Astrocyte (in vitro differentiated cells and primary cell): ENCODE measurements at regions not wholly inside any gene's neighbourhood (a gene's known extent, or its start where the extent isn't known, plus 50 kb on each side); places are given as distances from the start of the nearest gene placed in this dataset.

ENCODE experiments used
- DNase-seq: peaks from one replicate; pipeline ENCODE4 v3.0.0-alpha.2; 2010; ENCODE audit warnings: low read depth
- FAIRE-seq: peaks from 2 replicates; lab custom pipeline; 2011; peaks lifted over from hg19 to GRCh38; lab: Jason Lieb, UNC
- H2AFZ ChIP-seq: 2 replicates; pipeline ENCODE4 v1.6.0; 2012; ENCODE audit warnings: low read depth, low read length, inconsistent platforms
- H3K27ac ChIP-seq: 2 replicates; pipeline ENCODE4 v1.5.1; 2011; ENCODE audit warnings: low read depth, low read length, inconsistent platforms
- H3K27me3 ChIP-seq: 2 replicates; pipeline ENCODE4 v1.6.0; 2011; ENCODE audit warnings: low read length, inconsistent platforms; ENCODE audit not compliant: insufficient read depth
- H3K36me3 ChIP-seq: 2 replicates; pipeline ENCODE4 v1.5.1; 2011; ENCODE audit warnings: low read length, inconsistent platforms; ENCODE audit not compliant: insufficient read depth
- H3K4me1 ChIP-seq: 2 replicates; pipeline ENCODE4 v1.5.1; 2011; ENCODE audit warnings: low read length, inconsistent platforms; ENCODE audit not compliant: insufficient read depth
- H3K4me2 ChIP-seq: 2 replicates; pipeline ENCODE4 v1.6.0; 2012; ENCODE audit warnings: low read length, inconsistent platforms
- H3K4me3 ChIP-seq: 2 replicates; pipeline ENCODE4 v1.5.1; 2011; ENCODE audit warnings: low read depth, mild to moderate bottlenecking, low read length, inconsistent platforms; ENCODE audit not compliant: insufficient read depth
- H3K79me2 ChIP-seq: 2 replicates; pipeline ENCODE4 v1.6.0; 2012; ENCODE audit warnings: mild to moderate bottlenecking, low read length, inconsistent platforms; ENCODE audit not compliant: insufficient read depth
- H3K9ac ChIP-seq: 2 replicates; pipeline ENCODE4 v1.6.0; 2012; ENCODE audit warnings: mild to moderate bottlenecking, low read length, inconsistent platforms
- H3K9me3 ChIP-seq: 2 replicates; pipeline ENCODE4 v1.5.1; 2012; ENCODE audit warnings: low read depth, mild to moderate bottlenecking, low read length, inconsistent platforms; ENCODE audit not compliant: insufficient read depth
- H4K20me1 ChIP-seq: 2 replicates; pipeline ENCODE4 v1.6.0; 2012; ENCODE audit warnings: low read length, inconsistent platforms; ENCODE audit not compliant: insufficient read depth
- H3K27ac Mint-ChIP-seq: one replicate; pipeline ENCODE4 v1.8.0; 2021; ENCODE audit warnings: mild to moderate bottlenecking, mixed read lengths; ENCODE audit not compliant: unreplicated experiment
- H3K27me3 Mint-ChIP-seq: one replicate; pipeline ENCODE4 v1.8.0; 2021; ENCODE audit warnings: low read depth, mixed read lengths; ENCODE audit not compliant: unreplicated experiment
- H3K36me3 Mint-ChIP-seq: one replicate; pipeline ENCODE4 v1.8.0; 2021; ENCODE audit warnings: low read depth, mixed read lengths; ENCODE audit not compliant: unreplicated experiment
- H3K4me1 Mint-ChIP-seq: one replicate; pipeline ENCODE4 v1.8.0; 2021; ENCODE audit warnings: low read depth, mixed read lengths; ENCODE audit not compliant: unreplicated experiment
- H3K4me3 Mint-ChIP-seq: one replicate; pipeline ENCODE4 v1.8.0; 2021; ENCODE audit warnings: mild to moderate bottlenecking, moderate library complexity, mixed read lengths; ENCODE audit not compliant: unreplicated experiment
- H3K9me3 Mint-ChIP-seq: one replicate; pipeline ENCODE4 v1.8.0; 2021; ENCODE audit warnings: mild to moderate bottlenecking, mixed read lengths; ENCODE audit not compliant: unreplicated experiment
- EZH2 ChIP-seq: IDR thresholded peaks from 2 replicates; pipeline ENCODE4 v1.6.1; 2012; ENCODE audit warnings: mild to moderate bottlenecking, low read length, inconsistent platforms; ENCODE audit not compliant: insufficient read depth
- TF ChIP-seq, protein P1 (sequence below): IDR thresholded peaks from 2 replicates; pipeline ENCODE4 v1.5.1; 2011; ENCODE audit warnings: low read depth, mild to moderate bottlenecking, inconsistent platforms, low read length, moderate library complexity; ENCODE audit not compliant: insufficient read depth

DNA sequence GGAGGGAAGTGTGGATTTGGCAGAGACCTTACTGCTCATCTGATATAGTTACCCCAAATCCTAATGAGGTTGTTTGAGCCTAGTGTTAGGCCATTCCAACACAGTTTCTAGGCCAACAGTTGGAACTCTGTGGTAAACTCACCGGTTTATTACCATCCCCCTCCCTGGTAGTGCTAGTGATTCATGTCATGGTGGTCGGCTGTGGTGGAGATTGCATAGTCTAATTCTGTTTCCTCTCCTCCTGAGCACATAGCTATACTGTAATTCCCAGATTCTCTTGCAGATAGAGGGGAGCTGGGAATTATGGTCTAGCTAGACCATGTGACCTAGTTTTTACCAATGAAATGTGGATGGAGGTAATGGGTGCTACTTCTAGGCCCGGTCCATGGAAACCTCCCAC lies 123.7 kb upstream of the KIF26B start:
- Mint-ChIP-seq H3K27me3 (no peaks in the 10 kb centered on the region), H3K4me1 (peaks cover 4% of the 10 kb centered on the region), H3K9me3 (no peaks in the 10 kb centered on the region), H3K4me3 (no peak overlapping the region), H3K27ac (peak overlapping the region; percentile 8), H3K36me3 (peaks cover 10% of the 10 kb centered on the region)
- no peak overlapping the region for H3K4me2 ChIP-seq
- no peaks in the 10 kb centered on the region for H3K36me3 ChIP-seq
- no peaks in the 10 kb centered on the region for H4K20me1 ChIP-seq
- FAIRE-seq = no peak
- H3K27ac ChIP-seq = no peak overlapping the region
- no peak overlapping the region for H3K9ac ChIP-seq
- H3K4me3 ChIP-seq = no peak overlapping the region
- no peak for DNase-seq
- H3K9me3 ChIP-seq = no peaks in the 10 kb centered on the region
- no peaks in the 10 kb centered on the region for H3K27me3 ChIP-seq
- H3K79me2 ChIP-seq = no peaks in the 10 kb centered on the region
- H2AFZ ChIP-seq = no peak overlapping the region
- H3K4me1 ChIP-seq = no peaks in the 10 kb centered on the region
- TF ChIP-seq, protein P1, sequence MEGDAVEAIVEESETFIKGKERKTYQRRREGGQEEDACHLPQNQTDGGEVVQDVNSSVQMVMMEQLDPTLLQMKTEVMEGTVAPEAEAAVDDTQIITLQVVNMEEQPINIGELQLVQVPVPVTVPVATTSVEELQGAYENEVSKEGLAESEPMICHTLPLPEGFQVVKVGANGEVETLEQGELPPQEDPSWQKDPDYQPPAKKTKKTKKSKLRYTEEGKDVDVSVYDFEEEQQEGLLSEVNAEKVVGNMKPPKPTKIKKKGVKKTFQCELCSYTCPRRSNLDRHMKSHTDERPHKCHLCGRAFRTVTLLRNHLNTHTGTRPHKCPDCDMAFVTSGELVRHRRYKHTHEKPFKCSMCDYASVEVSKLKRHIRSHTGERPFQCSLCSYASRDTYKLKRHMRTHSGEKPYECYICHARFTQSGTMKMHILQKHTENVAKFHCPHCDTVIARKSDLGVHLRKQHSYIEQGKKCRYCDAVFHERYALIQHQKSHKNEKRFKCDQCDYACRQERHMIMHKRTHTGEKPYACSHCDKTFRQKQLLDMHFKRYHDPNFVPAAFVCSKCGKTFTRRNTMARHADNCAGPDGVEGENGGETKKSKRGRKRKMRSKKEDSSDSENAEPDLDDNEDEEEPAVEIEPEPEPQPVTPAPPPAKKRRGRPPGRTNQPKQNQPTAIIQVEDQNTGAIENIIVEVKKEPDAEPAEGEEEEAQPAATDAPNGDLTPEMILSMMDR = no peak
- no peak for TF ChIP-seq EZH2

DNA sequence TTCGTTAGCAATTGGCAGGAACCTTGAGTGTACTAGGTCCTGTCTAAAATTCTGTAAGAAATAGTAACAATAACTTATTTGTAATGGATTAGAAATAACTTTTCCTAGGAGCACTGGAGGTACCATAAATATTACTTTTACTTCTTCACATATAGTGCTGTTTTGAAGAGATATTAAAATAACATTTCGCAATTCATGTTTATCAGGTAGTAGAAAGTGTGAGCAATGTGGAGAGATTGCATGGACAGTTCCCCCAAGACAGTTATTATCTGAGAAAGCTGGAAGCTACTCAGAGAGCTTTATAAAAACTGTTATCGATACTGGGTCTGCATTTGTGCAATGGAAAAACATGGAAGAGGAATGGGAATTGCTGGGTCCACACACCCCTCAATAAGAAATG lies 128.5 kb upstream of the KIF26B start:
- no peak overlapping the region for H3K4me2 ChIP-seq
- H3K27ac ChIP-seq = no peak overlapping the region
- Mint-ChIP-seq H3K27ac (no peak overlapping the region), H3K4me1 (peaks cover 3% of the 10 kb centered on the region), H3K9me3 (no peaks in the 10 kb centered on the region), H3K4me3 (no peak overlapping the region), H3K27me3 (no peaks in the 10 kb centered on the region), H3K36me3 (peaks cover 7% of the 10 kb centered on the region)
- H3K79me2 ChIP-seq = no peaks in the 10 kb centered on the region
- H3K27me3 ChIP-seq = no peaks in the 10 kb centered on the region
- no peak overlapping the region for H3K4me3 ChIP-seq
- no peak overlapping the region for H3K9ac ChIP-seq
- no peaks in the 10 kb centered on the region for H4K20me1 ChIP-seq
- no peak for TF ChIP-seq EZH2
- TF ChIP-seq, protein P1 = no peak
- no peaks in the 10 kb centered on the region for H3K4me1 ChIP-seq
- FAIRE-seq = no peak
- no peaks in the 10 kb centered on the region for H3K9me3 ChIP-seq
- DNase-seq = no peak
- no peaks in the 10 kb centered on the region for H3K36me3 ChIP-seq
- no peak overlapping the region for H2AFZ ChIP-seq

DNA sequence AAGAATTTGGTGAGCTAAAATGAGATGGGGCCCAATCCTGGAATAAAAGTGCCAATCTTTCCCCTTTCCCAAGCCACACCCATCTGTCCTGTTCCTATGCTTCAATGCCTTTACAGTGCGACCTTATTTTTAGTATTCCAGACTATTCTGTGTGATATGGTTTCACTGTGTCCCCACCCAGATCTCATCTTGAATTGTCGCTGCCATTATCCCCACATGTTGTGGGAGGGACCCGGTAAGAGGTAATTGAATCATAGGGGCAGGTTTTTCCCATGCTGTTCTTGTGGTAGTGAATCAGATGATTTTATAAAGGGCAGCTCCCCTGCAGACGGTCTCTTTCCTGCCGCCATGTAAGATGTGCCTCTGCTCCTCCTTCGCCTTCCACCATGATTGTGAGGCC lies 129.3 kb upstream of the KIF26B start:
- no peak overlapping the region for H3K27ac Mint-ChIP-seq
- Histone ChIP-seq H3K4me2 (no peak overlapping the region), H3K4me3 (no peak overlapping the region), H3K36me3 (no peaks in the 10 kb centered on the region), H3K27ac (no peak overlapping the region), H3K4me1 (no peaks in the 10 kb centered on the region), H4K20me1 (no peaks in the 10 kb centered on the region), H3K9ac (no peak overlapping the region), H3K9me3 (no peaks in the 10 kb centered on the region), H3K79me2 (no peaks in the 10 kb centered on the region), H2AFZ (no peak overlapping the region), H3K27me3 (no peaks in the 10 kb centered on the region)
- H3K27me3 Mint-ChIP-seq = no peaks in the 10 kb centered on the region
- H3K36me3 Mint-ChIP-seq = peaks cover 7% of the 10 kb centered on the region
- no peaks in the 10 kb centered on the region for H3K4me1 Mint-ChIP-seq
- FAIRE-seq (no peak), DNase-seq (no peak)
- TF ChIP-seq EZH2 = no peak
- TF ChIP-seq, protein P1 = no peak
- no peak overlapping the region for H3K4me3 Mint-ChIP-seq
- H3K9me3 Mint-ChIP-seq = no peaks in the 10 kb centered on the region
